ENCODE measurements at regions not wholly inside any gene's neighbourhood (a gene's known extent, or its start where the extent isn't known, plus 50 kb on each side); places are given as distances from the start of the nearest gene placed in this dataset.
"Not testable (repeated sequence)": the region's sequence is repeated elsewhere in the genome, so short reads cannot be mapped to it uniquely, and the experiment has no call there.

DNA sequence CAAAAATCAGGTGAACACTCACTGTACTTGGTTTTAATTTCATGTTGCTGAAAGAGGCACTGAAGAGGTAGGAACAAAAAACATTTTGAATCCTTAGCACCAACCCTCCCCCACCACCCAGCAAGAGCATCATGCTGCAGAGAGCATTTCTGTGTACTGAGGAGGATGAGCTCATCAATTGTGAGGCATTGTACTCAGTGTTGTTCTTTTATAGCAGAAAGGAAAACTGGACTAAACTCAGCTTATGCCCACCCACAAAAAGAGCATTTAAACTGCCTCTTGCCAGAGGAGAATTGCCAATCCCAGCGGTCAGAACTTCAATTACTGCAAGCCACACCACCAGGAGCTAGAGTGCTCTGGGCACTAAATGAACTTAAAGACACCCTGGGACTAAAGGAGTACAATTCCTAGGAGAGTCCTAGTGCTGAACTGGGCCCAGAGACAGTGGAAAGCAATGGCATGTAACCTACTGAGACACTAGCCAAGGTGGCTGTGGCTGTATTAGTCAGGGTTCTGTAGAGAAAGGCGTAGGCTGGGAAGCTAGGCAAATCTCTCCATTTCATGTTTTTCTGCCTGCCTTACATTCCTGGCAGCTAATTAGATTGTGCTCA lies 280.7 kb upstream of the KLHL4 start:
- DNase-seq = no peak

DNA sequence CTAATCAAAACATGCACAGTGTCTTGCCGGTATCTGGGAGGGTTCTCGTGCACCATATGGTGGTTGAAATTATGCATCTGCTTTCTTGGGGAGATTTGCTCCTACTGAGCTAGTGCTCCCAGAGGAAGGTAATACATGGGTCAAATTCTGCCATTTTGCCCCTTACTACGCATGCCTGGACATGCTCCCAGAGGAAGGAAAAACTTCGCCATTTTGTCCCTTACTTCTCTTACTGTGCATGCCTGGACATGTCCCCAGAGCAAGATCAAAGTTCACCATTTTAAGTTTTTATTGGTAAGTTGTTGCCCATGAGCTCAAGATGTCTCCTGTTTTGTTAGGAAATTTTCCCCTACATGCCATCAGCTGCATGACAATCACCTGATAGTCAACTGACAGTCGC lies 252.1 kb upstream of the KLHL4 start:
- no peak for DNase-seq

DNA sequence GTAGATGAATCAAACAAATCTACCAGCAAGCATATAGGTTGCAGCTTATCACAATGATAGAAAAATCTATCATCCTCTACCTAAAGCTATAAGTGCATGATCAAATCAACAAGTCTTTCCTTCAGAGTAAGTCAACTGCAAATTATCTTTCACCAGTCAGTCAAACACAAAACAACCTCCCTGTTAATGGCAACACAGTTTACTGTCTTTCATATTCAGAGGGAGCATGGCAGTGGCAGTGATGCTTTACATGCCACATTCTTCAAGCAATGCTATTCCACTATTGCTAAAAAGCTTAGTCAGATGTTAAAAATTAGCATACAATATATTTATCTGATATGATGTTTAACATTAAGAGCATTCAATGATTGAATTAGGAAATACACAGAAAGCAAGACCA lies 245.1 kb upstream of the KLHL4 start:
- DNase-seq = no peak

DNA sequence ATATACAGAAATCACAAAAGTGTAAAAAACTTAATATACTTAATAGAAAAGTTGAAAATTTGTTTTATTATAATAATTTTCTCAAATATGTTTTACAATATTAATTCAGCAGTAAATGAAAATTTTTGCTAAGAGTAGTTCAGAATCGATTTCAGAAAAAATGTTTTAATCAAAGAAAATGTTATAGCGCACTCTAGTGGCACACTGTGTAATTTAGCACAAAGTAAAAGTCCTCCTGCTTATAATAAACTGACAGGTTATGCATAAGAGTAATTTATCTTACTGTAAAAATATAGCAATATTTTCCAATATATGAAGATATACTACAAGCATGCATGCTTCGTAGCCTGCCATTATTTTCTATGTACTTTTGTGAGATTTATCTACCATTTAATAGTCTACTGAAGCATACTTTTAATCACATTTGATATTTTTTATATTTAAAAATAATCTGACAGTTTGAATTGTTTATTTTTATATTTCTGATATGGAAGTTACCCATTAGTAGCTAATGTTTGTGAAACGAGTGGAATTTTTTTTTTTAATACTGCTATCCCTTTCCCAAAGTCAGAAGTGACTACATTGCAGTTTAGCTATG lies 217.9 kb upstream of the KLHL4 start:
- peak; percentile 48 for DNase-seq

DNA sequence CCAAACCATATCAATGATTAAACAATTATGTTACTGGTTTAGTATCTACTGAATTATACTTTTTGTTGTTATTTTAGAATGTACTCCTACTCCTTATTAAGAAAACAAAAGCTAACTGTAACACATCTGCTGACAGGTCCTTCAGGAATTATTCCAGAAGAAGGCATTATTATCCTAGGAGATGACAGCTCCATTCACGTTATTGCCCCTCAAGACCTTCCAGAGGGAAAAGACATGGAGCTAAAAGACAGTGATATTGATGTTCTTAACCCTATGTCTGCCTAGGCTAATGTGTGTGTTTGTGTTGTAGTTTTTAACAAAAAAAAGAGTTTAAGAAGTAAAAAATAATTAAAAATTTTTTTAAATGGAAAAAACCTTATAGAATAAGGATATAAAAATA lies 206.8 kb upstream of the KLHL4 start:
- DNase-seq = no peak

DNA sequence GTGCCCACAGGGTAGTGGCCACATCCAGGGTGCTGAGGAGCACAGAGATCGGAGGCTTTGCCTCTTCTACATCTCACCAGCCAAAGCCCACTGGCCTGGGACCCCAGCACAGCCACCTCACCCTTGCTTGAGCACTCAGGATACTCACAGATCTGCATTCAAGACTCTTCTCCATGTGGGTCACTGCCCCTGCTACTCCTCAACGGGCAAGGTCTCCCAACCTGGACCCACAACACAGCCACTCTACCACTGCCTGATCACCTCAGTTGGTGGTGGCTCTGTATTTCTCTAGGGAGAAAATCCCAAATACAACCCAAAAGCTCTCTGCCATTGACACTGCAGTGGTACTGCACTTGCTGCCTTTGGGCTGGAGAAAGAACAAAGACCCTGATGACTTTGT lies 190.3 kb upstream of the KLHL4 start:
- no peak for DNase-seq

GRCh38 chrX:87337267-87337666 lies 180.3 kb upstream of the KLHL4 start:
- no peak for DNase-seq

GRCh38 chrX:87338510-87338909 lies 179.1 kb upstream of the KLHL4 start:
- peak; percentile 13 for DNase-seq

DNA sequence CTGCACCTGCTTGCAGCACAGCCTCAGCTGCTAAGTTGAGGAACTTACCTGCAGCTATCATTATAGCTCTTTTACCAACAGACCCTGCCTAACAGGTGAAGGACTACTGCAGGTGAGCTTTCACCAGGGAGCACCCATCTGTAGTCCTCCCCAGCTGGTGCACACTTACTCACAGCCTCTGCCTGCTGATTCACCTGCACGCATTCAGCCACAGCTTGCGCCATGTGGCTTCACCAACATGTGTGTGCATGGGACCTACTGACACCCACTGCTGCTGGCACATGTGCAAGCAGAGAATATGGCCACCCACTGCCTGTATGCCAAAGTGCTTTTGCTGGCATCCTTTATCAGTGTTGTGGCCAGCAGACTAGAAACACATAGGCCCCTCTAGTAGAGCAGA lies 146.7 kb upstream of the KLHL4 start:
- DNase-seq = no peak

DNA sequence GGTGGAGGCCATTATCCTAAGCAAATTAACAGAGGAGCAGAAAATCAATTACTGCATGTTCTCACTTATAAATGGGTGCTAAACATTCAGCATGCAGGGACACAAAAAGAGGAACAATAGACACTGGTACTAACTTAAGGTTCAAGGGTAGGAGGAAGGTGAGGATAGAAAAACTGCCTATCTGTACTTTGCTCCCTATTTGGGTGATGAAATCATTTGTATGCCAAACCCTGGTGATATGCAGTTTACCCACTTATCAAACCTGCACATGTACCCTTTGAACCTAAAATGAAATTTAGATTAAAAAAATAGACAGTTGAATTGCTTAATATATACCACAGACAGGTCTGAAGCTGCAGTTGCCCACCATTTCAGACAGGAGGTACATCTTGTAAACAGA lies 143.3 kb upstream of the KLHL4 start:
- no peak for DNase-seq

DNA sequence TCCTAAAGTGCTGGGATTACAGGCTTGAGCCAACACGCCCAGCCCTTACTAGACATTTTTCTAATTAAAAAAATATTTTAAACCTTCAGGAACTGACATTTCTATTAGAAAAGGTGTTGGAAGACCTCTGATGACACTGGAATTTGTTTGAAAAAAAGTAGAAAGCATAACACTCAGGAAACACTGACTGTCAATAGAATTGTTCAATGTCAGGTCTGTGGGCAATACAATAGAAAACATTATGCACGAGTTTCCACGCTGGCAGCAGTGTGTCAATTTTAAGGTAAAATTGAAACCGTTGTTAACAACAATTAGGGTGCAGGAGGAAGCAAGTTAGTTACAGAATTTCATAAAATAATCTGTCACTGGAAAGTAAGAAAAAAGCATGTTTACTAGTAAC lies 140.7 kb upstream of the KLHL4 start:
- DNase-seq = no peak

DNA sequence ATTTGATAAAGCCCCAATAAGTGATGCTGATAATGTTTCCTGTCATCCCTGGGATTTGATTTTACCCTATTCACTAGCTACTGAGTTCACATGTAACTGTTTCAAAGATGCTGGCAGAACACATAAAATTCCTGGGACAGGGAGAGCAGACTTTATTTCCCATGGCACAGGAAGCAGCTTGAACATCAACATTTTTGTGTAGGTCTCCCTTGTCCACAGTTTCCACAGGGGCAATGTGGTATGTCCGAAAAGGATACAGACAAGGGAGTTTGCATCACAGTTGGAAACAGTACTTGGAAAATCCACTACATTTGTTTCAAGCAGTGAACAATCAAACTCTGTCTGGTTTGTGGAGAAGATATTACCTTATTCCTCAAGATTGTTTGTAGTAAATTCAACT lies 129.2 kb upstream of the KLHL4 start:
- DNase-seq = no peak

DNA sequence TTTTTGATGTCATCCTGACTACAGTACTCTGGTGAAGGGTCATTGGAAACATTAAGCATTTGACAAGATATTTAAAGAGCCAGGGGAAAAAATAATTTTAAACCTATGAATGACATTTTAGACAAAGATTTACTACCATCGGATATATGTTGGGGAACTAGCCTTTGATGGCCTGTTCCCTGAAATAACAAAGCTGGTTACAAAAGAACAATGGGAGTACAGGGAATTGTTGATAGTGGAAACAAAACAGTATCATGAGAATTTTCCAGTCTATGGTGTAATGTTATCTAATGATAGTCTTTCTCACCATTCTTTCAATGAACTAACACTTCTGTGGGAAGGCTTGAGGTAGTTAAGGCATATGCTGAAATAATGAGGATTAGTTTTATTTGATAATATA lies 125.9 kb upstream of the KLHL4 start:
- no peak for DNase-seq

GRCh38 chrX:87392369-87392768 lies 125.2 kb upstream of the KLHL4 start:
- DNase-seq = peak; percentile 0

- no peak for DNase-seq
Observed at GRCh38 chrX:87397103-87397886, 120.3 kb upstream of the KLHL4 start.

- DNase-seq = no peak
Observed at GRCh38 chrX:87402256-87402655, 115.3 kb upstream of the KLHL4 start.

GRCh38 chrX:87403551-87403950 lies 114.1 kb upstream of the KLHL4 start:
- DNase-seq = no peak

DNA sequence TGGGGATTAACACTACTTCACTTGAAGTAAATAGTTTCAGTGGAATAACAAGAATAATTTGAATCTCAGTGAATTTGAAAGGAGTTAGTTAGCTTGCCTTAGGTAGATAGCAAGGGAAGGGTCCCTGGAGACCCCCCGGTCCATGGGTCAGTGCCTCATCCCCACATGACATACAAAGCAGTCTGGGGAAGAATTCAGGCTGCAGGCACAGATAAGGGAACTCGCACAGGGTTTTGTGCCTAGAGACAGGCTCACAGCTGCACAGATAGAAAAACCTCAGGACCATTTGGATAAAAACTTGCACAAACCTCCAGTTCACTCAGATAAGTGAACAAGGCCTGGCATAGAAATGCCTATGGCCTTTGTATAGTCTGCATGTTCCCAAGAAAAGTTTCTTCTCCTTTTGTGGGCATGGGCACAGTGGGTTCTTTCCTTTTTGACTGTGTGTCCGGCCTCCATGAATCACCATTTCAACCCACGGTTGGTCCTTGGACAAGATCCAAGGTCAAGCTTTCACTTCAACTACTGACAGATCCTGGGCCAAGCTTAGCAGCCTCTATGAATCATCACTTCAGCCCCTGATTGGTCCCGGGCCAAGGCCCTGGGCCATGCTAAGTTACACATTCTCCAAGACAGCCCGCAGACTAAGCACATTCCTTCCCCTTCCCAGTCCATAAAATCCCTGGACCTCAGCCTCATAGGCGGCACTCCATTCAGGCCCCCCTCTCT lies 108.3 kb upstream of the KLHL4 start:
- peak; percentile 14 for DNase-seq

GRCh38 chrX:87425618-87426017 lies 92.0 kb upstream of the KLHL4 start:
- DNase-seq = no peak

DNA sequence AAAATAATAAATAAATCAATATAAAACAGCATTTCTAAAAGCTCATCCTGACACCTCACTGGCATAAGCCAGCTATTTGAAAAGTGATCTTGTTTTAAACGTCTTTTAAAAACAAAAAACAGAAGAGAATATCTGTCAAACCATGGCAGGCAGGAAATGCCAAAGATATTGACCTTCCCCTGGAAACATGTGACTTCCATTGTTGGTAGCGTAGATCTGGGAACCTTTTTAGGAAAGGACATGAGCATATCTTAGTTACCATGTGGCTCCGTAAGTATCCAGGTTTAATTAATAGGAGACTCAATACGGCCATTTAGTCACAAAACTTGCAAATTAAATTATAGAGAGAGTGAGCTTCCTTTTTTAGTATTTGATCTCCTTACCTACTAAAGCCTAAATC lies 83.0 kb upstream of the KLHL4 start:
- no peak for DNase-seq

DNA sequence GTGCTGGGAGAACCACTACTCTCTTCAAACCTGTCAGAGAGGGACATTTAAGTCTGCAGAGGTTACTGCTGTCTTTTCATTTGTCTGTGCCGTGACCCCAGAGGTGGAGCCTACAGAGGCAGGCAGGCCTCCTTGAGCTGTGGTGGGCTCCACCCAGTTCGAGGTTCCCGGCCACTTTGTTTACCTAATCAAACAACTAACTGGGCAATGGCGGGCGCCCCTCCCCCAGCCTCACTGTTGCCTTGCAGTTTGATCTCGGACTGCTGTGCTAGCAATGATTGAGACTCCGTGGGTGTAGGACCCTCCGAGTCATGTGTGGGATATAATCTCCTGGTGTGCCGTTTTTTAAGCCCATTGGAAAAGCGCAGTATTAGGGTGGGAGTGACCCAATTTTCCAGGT lies 69.0 kb upstream of the KLHL4 start:
- not testable (repeated sequence) for DNase-seq

- DNase-seq = not testable (repeated sequence)
Observed at GRCh38 chrX:87465757-87466156, 51.8 kb upstream of the KLHL4 start.
